B cell (primary cell): ENCODE measurements at regions not wholly inside any gene's neighbourhood (a gene's known extent, or its start where the extent isn't known, plus 50 kb on each side); places are given as distances from the start of the nearest gene placed in this dataset.

ENCODE experiments used
- ATAC-seq: fragments of 200-7000 bp; cut with Tn5 transposase; one replicate; pipeline ENCODE4 v1.10.0; 2021; ENCODE audit warnings: low read depth, mild to moderate bottlenecking, moderate number of reproducible peaks, moderate library complexity
- CTCF ChIA-PET: fragments of 350-600 bp; sonication (Branson Sonifier 250); formaldehyde crosslinking; loops from one replicate; lab custom pipeline; 2021; ENCODE audit warnings: antibody characterized with exemption, inconsistent platforms; lab: Charles Lee
- POLR2A ChIA-PET: fragments of 350-600 bp; sonication (Branson Sonifier 250); formaldehyde crosslinking; loops from one replicate; lab custom pipeline; 2021; ENCODE audit warnings: antibody characterized with exemption; lab: Charles Lee
- DNase-seq: peaks from one replicate; pipeline ENCODE4 v3.0.0; 2013
- H2AFZ ChIP-seq: 2 replicates; pipeline ENCODE4 v1.6.1; 2012; ENCODE audit warnings: mild to moderate bottlenecking, low read depth, low read length; ENCODE audit not compliant: insufficient read depth, poor library complexity, severe bottlenecking
- H3K27ac ChIP-seq, 2 donors: 1 replicate in 1 of 2; 2 replicates in 1 of 2; pipeline ENCODE4 v1.5.1; 2012 to 2013; ENCODE audit warnings: low read length in 2 of 2, mild to moderate bottlenecking in 2 of 2, moderate library complexity in 1 of 2
- H3K27me3 ChIP-seq, 4 experiments: fragments of 200-600 bp in 1 of 4; sonication (generic) in 1 of 4; replicated peaks in 1 of 4; 1 replicate in 2 of 4; 2 replicates in 2 of 4; pipeline versions ENCODE4 v1.6.1 to v1.7.0; 2013 to 2016; ENCODE audit warnings: low read length in 3 of 4, mild to moderate bottlenecking in 2 of 4, mixed read lengths in 1 of 4, moderate library complexity in 1 of 4; ENCODE audit not compliant: insufficient read depth in 4 of 4, control insufficient read depth in 3 of 4; ENCODE audit errors: control extremely low read depth in 1 of 4
- H3K36me3 ChIP-seq, 2 experiments: replicated peaks in 1 of 2; 1 replicate in 1 of 2; 2 replicates in 1 of 2; pipeline versions ENCODE4 v1.6.1 to v1.7.1; 2013; ENCODE audit warnings: low read length in 1 of 2; ENCODE audit not compliant: insufficient read depth in 2 of 2, control insufficient read depth in 1 of 2; ENCODE audit errors: control extremely low read depth in 1 of 2, extremely low read depth in 1 of 2
- H3K4me1 ChIP-seq, 2 donors: fragments of 200-600 bp in 1 of 2; sonication (generic) in 1 of 2; 1 replicate in 1 of 2; 2 replicates in 1 of 2; pipeline versions ENCODE4 v1.5.1 to v1.6.1; 2013 to 2017; ENCODE audit warnings: low read length in 2 of 2; ENCODE audit not compliant: control insufficient read depth in 2 of 2, insufficient read depth in 2 of 2
- H3K4me2 ChIP-seq: replicated peaks from 2 replicates; pipeline ENCODE3; 2012; ENCODE audit warnings: mild to moderate bottlenecking, low read depth, low read length; ENCODE audit not compliant: poor library complexity, severe bottlenecking
- H3K4me3 ChIP-seq, 5 experiments: fragments of 200-600 bp in 1 of 5; sonication (generic) in 1 of 5; 1 replicate in 3 of 5; 2 replicates in 2 of 5; pipeline versions ENCODE4 v1.5.1 to v1.7.0; 2011 to 2016; ENCODE audit warnings: low read length in 4 of 5, mild to moderate bottlenecking in 4 of 5, low read depth in 2 of 5, control low read depth in 1 of 5, moderate library complexity in 1 of 5; ENCODE audit not compliant: insufficient read depth in 1 of 5; ENCODE audit errors: control extremely low read depth in 1 of 5, extremely low read depth in 1 of 5
- H3K79me2 ChIP-seq: fragments of 200-600 bp; sonication (generic); one replicate; pipeline ENCODE4 v1.6.0; 2016; ENCODE audit warnings: low read length; ENCODE audit not compliant: control insufficient read depth, insufficient read depth
- H3K9ac ChIP-seq: fragments of 200-600 bp; sonication (generic); 2 replicates; pipeline ENCODE4 v1.6.1; 2017; ENCODE audit warnings: mild to moderate bottlenecking, low read length, moderate library complexity
- H3K9me3 ChIP-seq, 3 donors: one replicate each; pipeline versions ENCODE4 v1.6.1 to v1.7.1; 2013; ENCODE audit warnings: low read length in 2 of 3; ENCODE audit not compliant: control insufficient read depth in 2 of 3, insufficient read depth in 1 of 3; ENCODE audit errors: control extremely low read depth in 1 of 3
- H4K20me1 ChIP-seq: 2 replicates; pipeline ENCODE4 v1.6.0; 2012; ENCODE audit warnings: mild to moderate bottlenecking, low read length; ENCODE audit not compliant: insufficient read depth, control insufficient read depth, poor library complexity, severe bottlenecking
- H3K27ac Mint-ChIP-seq: one replicate; pipeline ENCODE4 v1.8.0; 2021; ENCODE audit warnings: mixed read lengths
- H3K27me3 Mint-ChIP-seq: one replicate; pipeline ENCODE4 v1.8.0; 2021; ENCODE audit warnings: mixed read lengths
- H3K4me1 Mint-ChIP-seq: one replicate; pipeline ENCODE4 v1.8.0; 2021; ENCODE audit warnings: mixed read lengths
- H3K4me3 Mint-ChIP-seq: one replicate; pipeline ENCODE4 v1.8.0; 2021; ENCODE audit warnings: mixed read lengths
- H3K9me3 Mint-ChIP-seq: one replicate; pipeline ENCODE4 v1.8.0; 2022; ENCODE audit warnings: mixed read lengths; ENCODE audit not compliant: insufficient read depth
- CTCF ChIP-seq: fragments of 200-600 bp; IDR thresholded peaks from one replicate; pipeline ENCODE4 v1.8.0; 2022; ENCODE audit warnings: antibody characterized with exemption, mild to moderate bottlenecking
- EZH2 ChIP-seq: IDR thresholded peaks from 2 replicates; pipeline ENCODE4 v1.6.1; 2012; ENCODE audit warnings: borderline replicate concordance, low read depth, mild to moderate bottlenecking, moderate library complexity, low read length; ENCODE audit not compliant: insufficient read depth, poor library complexity, severe bottlenecking
- WGBS: methylation state at CpG from one replicate; pipeline ENCODE4 v1.1.5; 2013; ENCODE audit warnings: missing lambda C conversion rate; ENCODE audit not compliant: insufficient coverage; 5-methylcytosine and 5-hydroxymethylcytosine counted together
- intact Hi-C: fragments of 100-400 bp; cut with micrococcal nuclease; formaldehyde crosslinking; loops from one replicate; pipeline ENCODE4 v1.10.0; 2022

- no peaks in the 10 kb centered on the region for H3K4me1 ChIP-seq
- Mint-ChIP-seq H3K27ac (no peak overlapping the region), H3K4me1 (no peaks in the 10 kb centered on the region), H3K27me3 (no peaks in the 10 kb centered on the region), H3K9me3 (no peaks in the 10 kb centered on the region), H3K4me3 (no peak overlapping the region)
- ATAC-seq (no peak), DNase-seq (no peak)
- no peak overlapping the region for H3K9ac ChIP-seq
- no peaks in the 10 kb centered on the region for H3K36me3 ChIP-seq
- H3K27me3 ChIP-seq, result no peaks in the 10 kb centered on the region
- H3K4me3 ChIP-seq, result no peak overlapping the region
- no peak for TF ChIP-seq EZH2
- TF ChIP-seq CTCF, result no peak
- ChIA-PET POLR2A (no interaction called here), CTCF (no interaction called here)
- H4K20me1 ChIP-seq, result no peaks in the 10 kb centered on the region
- H2AFZ ChIP-seq, result no peak overlapping the region
- no CpG with 5 or more reads among the region's 2 CpGs for WGBS
- no peak overlapping the region for H3K4me2 ChIP-seq
- no peak overlapping the region for H3K27ac ChIP-seq
- no peaks in the 10 kb centered on the region for H3K9me3 ChIP-seq
- H3K79me2 ChIP-seq, result no peaks in the 10 kb centered on the region
- intact Hi-C loops, result no loop called here
Observed at GRCh38 chr7:34596887-34597286, 61.1 kb upstream of the NPSR1 start.

GRCh38 chr7:34603711-34604444 lies 54.1 kb upstream of the NPSR1 start:
- no peak for ATAC-seq
- H3K4me1 ChIP-seq, result no peaks in the 10 kb centered on the region
- no peak overlapping the region for H3K4me3 ChIP-seq
- no peaks in the 10 kb centered on the region for H3K9me3 ChIP-seq
- POLR2A ChIA-PET, result no interaction called here
- no peaks in the 10 kb centered on the region for H3K79me2 ChIP-seq
- no peak overlapping the region for H3K27ac ChIP-seq
- H3K4me1 Mint-ChIP-seq, result no peaks in the 10 kb centered on the region
- no peaks in the 10 kb centered on the region for H3K36me3 ChIP-seq
- DNase-seq, result no peak
- H3K9me3 Mint-ChIP-seq, result no peaks in the 10 kb centered on the region
- no peak overlapping the region for H3K4me2 ChIP-seq
- intact Hi-C loops, result no loop called here
- H3K27me3 Mint-ChIP-seq, result no peaks in the 10 kb centered on the region
- CTCF ChIA-PET, result no interaction called here
- no peak overlapping the region for H2AFZ ChIP-seq
- TF ChIP-seq EZH2 (no peak), CTCF (no peak)
- no peak overlapping the region for H3K9ac ChIP-seq
- no CpG with 5 or more reads among the region's 3 CpGs for WGBS
- H4K20me1 ChIP-seq, result no peaks in the 10 kb centered on the region
- no peak overlapping the region for H3K27ac Mint-ChIP-seq
- no peaks in the 10 kb centered on the region for H3K27me3 ChIP-seq
- H3K4me3 Mint-ChIP-seq, result no peak overlapping the region
